HG03521 (cell line): ENCODE measurements at regions not wholly inside any gene's neighbourhood (a gene's known extent, or its start where the extent isn't known, plus 50 kb on each side); places are given as distances from the start of the nearest gene placed in this dataset.

Source experiments
- ATAC-seq: cut with Tn5 transposase; IDR thresholded peaks from one replicate; pipeline ENCODE4 v1.9.1; 2021; ENCODE audit warnings: mild to moderate bottlenecking, moderate library complexity; ENCODE audit not compliant: unreplicated experiment

DNA sequence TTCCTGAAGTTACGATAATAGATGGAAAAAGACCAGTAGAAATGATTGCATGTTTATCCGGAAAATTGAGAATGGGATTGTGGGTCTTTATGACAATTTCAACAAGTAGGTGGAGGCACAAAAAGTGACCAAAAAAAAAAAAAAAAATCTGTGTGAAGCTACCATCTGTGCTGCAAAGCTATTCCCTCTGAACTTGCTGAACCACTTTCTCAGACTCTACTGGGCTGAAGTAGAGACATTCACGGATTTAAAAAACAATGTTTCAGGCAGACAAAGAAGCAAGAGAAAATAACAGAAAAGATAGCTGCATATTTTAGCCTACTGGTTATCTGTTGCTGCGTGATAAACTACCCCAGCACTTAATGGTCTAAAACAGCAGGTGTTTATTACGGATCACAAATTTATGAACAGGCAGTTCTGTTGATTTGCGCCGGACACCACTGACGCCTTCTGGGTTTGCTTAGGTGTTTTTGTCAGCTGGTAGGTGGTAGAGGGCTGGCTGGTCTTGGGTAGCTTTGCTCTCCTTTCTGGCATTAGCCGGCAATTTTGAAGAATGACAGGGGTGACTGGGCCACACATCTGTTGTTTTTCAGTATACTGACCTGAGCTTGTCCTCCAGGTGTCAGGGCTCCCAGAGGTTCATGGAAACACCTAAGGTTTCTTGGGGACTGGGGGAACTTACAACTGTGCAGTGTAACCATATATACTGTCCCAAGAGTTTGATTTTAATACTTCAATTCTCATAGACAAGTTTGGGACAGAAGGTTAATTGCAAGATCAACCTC is 665.1 kb downstream of the CCSER2 start:
- no peak for ATAC-seq

DNA sequence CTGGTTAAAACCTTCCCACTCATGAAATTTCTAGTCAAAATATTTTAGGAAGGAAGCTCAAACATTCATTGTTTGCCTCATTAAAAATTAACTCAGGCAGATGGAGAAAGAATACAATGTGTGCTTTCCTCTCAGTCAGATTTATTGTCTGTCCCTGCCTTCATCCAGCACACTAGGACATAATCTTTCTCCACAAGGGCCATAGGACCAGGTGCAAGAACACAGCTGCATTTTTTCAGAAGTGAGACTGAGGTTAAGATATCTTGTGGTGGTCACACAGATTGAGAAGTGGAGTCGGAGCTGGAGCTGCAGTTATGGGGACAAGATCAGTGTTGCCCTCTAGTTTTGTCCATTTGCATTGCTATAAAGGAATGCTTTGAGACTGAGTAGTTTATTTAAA is 666.3 kb downstream of the CCSER2 start:
- ATAC-seq, result no peak

DNA sequence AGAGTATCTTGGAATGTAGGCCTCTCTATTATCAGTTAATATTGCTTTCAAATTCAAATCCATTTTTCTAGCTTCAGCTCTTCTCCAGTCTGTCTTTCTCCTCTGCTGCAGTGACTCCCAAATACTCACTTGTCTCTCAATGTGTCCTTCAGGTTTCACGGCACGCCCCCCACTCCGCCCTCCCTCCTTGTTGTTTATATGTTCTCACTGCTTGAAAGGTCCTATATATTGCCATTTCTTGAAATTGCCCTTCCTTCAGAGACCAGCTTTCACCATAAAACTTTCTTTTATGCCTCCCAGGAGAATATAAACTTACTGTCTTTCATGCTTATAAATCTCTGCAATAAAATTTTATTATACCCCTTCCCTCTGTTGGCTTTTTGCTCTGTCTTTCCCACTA is 668.2 kb downstream of the CCSER2 start:
- ATAC-seq, result no peak

- ATAC-seq, result no peak
Measured at GRCh38 chr10:84997870-84998269, 669.5 kb downstream of the CCSER2 start.

DNA sequence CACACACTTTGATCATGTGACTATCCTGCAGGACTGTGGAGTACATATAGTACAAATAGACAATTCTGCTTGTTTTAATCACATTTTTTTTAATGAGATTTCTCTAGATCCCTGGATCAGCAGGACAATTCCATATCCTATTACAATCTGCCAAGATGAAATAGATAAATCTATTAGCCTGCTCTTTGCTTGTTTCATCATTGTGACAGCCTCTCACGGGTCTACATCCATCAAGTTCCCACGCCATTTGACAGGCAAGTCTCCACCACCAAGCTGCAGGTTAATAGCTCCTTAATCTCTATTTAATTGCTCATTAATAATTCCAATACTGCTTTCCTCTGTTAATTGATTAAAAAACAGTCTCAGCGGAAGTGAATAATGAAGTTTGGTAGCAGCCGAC is 671.5 kb downstream of the CCSER2 start:
- ATAC-seq, result no peak

- no peak for ATAC-seq
Measured at GRCh38 chr10:85003083-85003482, 674.7 kb downstream of the CCSER2 start.

GRCh38 chr10:85008488-85009184 is 680.2 kb downstream of the CCSER2 start:
- no peak for ATAC-seq

- ATAC-seq, result no peak
Measured at GRCh38 chr10:85012305-85012704, 683.9 kb downstream of the CCSER2 start.

DNA sequence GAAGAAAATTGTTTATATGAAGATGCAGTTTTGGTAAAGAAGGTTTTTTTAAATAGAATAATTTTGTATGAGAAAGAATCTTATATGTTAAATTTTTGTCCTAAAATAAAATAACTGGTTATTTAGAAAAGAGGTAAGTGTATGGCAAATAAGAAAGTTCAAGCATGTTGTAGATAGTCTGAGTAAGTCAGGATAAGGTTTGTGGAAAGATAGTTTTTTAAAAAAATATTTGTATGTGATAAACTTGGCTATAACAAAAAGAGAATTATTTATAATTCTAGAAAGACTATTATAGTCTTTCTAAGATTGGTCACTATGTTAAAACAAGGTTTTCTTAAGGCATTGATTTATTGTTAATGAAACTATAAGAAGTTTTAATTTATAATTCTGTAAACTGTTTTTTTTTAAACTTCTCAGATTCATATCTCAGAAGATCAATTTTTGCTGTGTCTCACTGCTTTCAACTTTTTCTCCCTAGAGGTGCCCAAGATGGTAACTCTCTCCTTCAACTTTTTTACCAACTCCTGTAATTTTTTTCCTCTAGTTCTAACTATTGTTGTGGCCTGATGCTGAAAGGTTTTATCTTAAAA is 698.6 kb downstream of the CCSER2 start:
- no peak for ATAC-seq

DNA sequence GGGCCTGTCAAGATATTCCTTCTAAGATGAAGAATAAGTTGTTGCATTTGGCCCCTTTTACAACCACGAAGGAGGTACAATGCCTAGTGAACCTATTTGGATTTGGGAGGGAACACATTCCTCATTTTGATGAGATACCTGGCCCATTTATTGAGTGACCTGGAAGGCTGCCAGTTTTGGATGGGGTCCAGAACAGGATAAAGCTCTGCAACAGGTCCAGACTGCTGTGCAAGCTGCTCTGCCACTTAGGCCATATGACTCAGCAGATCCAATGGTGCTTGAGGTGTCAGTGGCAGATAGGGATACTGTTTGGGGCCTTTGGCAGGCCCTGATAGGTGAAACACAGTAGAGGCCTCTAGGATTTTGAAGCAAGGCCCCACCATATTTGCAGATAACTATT is 704.6 kb downstream of the CCSER2 start:
- ATAC-seq, result no peak

GRCh38 chr10:85036661-85037060 is 708.3 kb downstream of the CCSER2 start:
- no peak for ATAC-seq

DNA sequence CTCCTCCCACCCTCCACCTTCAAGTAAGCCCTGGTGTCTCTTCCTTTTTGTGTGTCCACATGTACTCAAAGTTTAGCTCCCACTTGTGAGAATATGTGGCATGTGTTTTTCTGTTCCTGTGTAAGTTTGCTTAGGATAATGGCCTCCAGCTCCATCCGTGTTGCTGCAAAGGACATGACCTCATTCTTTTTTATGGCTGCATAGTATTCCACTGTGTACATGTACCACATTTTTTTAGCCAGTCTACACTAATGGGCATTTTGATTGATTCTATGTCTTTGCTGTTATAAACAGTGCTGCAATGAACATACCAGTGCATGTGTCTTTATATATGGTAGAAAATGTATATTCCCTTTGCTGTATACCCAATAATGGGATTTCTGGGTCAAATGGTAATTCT is 710.9 kb downstream of the CCSER2 start:
- no peak for ATAC-seq

- ATAC-seq, result no peak
Measured at GRCh38 chr10:85043207-85043606, 714.8 kb downstream of the CCSER2 start.

- ATAC-seq, result no peak
Measured at GRCh38 chr10:85045046-85045445, 716.7 kb downstream of the CCSER2 start.

GRCh38 chr10:85047170-85047834 is 718.9 kb downstream of the CCSER2 start:
- ATAC-seq, result no peak

- ATAC-seq, result no peak
Measured at GRCh38 chr10:85047979-85048378, 719.6 kb downstream of the CCSER2 start.

DNA sequence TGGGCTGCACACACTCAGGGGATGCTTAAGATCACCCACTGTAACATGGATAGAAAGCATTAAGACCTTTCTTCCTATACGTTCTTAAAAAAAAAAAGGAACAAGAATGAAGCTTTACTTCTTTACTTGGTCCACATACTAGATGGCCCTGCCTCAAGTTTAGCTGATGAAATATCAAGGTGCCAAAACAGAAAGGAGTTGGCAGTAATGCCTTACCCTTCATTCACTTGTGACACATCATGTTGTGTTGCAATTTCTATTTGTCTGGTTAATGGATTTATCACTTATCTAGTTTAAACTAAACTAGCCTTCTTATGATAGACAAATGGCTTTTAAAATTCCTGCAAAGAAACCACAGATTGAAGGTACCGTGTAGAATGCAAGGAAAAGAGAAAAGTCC is 720.3 kb downstream of the CCSER2 start:
- no peak for ATAC-seq

GRCh38 chr10:85060944-85061343 is 732.6 kb downstream of the CCSER2 start:
- ATAC-seq, result no peak

DNA sequence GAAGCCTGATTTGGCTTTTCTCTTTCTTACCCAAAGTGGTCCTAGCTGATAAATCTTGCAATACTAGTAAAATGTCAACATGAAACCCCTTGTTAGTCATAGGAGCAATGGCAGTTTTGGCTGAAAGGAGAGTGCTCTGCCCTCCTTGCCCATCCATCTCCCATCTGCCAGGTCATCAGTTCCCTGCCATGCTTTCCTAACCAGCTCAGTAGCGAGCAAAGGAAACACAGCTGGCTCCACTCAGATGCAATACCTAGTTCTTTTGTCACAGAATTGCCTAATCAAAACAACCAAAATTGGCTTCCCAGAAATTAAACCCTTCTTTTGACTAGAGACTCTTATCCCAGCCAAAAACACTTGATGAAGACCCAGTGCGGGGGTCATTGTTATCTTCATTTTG is 733.0 kb downstream of the CCSER2 start:
- ATAC-seq, result no peak

GRCh38 chr10:85067955-85068354 is 739.6 kb downstream of the CCSER2 start:
- no peak for ATAC-seq

GRCh38 chr10:85080934-85081333 is 752.5 kb downstream of the CCSER2 start:
- no peak for ATAC-seq
